ENCODE measurements at regions not wholly inside any gene's neighbourhood (a gene's known extent, or its start where the extent isn't known, plus 50 kb on each side); places are given as distances from the start of the nearest gene placed in this dataset.

DNA sequence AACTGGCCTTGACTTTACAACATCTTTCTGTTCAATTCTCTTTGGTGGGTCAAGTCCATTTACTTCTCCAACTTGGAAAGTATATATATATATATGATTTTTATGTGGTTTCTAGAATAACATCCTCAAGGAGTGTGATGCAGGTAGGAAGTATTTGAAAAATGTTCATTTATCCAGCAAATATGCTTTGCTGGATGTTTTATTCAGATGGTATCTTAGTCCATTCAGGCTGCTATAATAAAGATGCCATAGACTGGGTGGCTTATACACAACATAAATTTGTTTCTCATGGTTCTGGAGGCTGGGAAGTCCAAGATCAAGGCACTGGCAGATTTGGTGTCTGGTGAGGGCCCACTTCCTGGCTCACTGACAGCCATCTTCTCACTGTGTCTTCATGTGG, 168.7 kb upstream of the RASGRP1 start:
- Mint-ChIP-seq H3K36me3 (peaks cover 4% of the 10 kb centered on the region), H3K27ac (no peak overlapping the region), H3K27me3 (no peaks in the 10 kb centered on the region), H3K4me1 (peaks cover under 1 to 14% (median 4%) of the 10 kb centered on the region in 4 donors), H3K9me3 (peaks cover 0 to 7% (median 4%) of the 10 kb centered on the region in 7 donors), H3K4me3 (no peak overlapping the region)
- H3K36me3 ChIP-seq (ENCODE audit: control insufficient read depth, insufficient read depth, low read length), result peaks cover 11% of the 10 kb centered on the region
- no peak overlapping the region for H3K27ac ChIP-seq (ENCODE audit: insufficient read depth, low read length, poor library complexity, severe bottlenecking)
- DNase-seq (no peak), ATAC-seq (ENCODE audit: low read depth in 2 of 2) (no peak)
- no peaks in the 10 kb centered on the region for H3K4me1 ChIP-seq (ENCODE audit: control insufficient read depth, insufficient read depth, low read length, poor library complexity, severe bottlenecking)
- H3K4me3 ChIP-seq (ENCODE audit: low read depth, low read length), result no peak overlapping the region
- H3K9me3 ChIP-seq (ENCODE audit: control insufficient read depth in 2 of 2, low read length in 2 of 2), result no peaks in the 10 kb centered on the region
- no peaks in the 10 kb centered on the region for H3K27me3 ChIP-seq (ENCODE audit: control insufficient read depth, insufficient read depth, low read length)

DNA sequence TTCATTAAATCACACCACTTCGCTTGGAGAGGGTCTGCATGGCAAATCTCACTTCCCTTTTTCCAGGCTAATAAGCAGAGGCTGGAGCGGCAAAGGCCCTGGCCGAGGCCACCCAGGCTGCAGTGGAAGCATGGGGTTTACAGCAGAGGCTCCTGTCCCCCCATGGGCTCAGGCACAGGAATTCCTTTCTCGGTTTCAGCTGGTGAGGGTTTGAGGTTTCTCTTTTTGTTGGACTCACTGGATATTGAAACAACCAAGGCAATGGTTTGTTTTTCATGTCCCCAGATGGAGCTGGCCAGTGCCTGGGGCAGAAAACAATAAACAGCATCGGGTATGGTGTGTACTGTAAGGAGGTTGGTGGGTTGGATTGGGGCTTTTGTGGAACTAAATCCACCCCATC, 175.6 kb upstream of the RASGRP1 start:
- DNase-seq (no peak), ATAC-seq (ENCODE audit: low read depth in 2 of 2) (no peak)
- H3K27me3 ChIP-seq (ENCODE audit: control insufficient read depth, insufficient read depth, low read length), result no peaks in the 10 kb centered on the region
- Mint-ChIP-seq H3K9me3 (no peaks in the 10 kb centered on the region), H3K4me3 (no peak overlapping the region), H3K36me3 (no peaks in the 10 kb centered on the region), H3K4me1 (peaks cover 0 to 12% (median 4%) of the 10 kb centered on the region in 4 donors), H3K27ac (no peak overlapping the region), H3K27me3 (peaks cover 4% of the 10 kb centered on the region)
- H3K9me3 ChIP-seq (ENCODE audit: control insufficient read depth in 2 of 2, low read length in 2 of 2), result no peaks in the 10 kb centered on the region
- no peak overlapping the region for H3K4me3 ChIP-seq (ENCODE audit: low read depth, low read length)
- no peaks in the 10 kb centered on the region for H3K4me1 ChIP-seq (ENCODE audit: control insufficient read depth, insufficient read depth, low read length, poor library complexity, severe bottlenecking)
- H3K27ac ChIP-seq (ENCODE audit: insufficient read depth, low read length, poor library complexity, severe bottlenecking), result no peak overlapping the region
- peaks cover 2% of the 10 kb centered on the region for H3K36me3 ChIP-seq (ENCODE audit: control insufficient read depth, insufficient read depth, low read length)

DNA sequence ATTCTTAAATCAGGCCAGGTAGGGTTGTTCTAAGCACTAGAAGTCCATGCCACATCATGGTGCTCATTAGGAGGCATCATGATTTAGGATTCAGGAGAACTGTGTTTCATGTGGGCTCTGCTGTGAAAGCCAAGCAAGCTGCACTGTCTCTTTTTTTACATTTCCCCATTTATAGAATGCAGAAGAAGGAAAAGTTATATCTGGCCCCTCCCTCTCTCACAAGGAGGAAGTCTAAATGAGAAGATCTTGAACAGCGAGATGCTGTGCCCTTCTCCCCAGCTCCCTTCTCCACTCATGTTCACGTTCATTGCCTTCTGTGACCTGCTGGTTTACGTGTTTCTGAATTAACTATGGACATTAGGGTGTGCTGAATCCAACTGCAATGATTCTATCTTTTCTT, 178.5 kb upstream of the RASGRP1 start:
- H3K27ac Mint-ChIP-seq, result peak overlapping the region in 1 of 3 donors; percentile 41
- H3K27me3 ChIP-seq (ENCODE audit: control insufficient read depth, insufficient read depth, low read length), result no peaks in the 10 kb centered on the region
- no peaks in the 10 kb centered on the region for H3K9me3 Mint-ChIP-seq
- peaks cover 4% of the 10 kb centered on the region for H3K36me3 ChIP-seq (ENCODE audit: control insufficient read depth, insufficient read depth, low read length)
- H3K36me3 Mint-ChIP-seq, result no peaks in the 10 kb centered on the region
- no peak overlapping the region for H3K4me3 ChIP-seq (ENCODE audit: low read depth, low read length)
- H3K27ac ChIP-seq (ENCODE audit: insufficient read depth, low read length, poor library complexity, severe bottlenecking), result no peak overlapping the region
- DNase-seq (no peak), ATAC-seq (ENCODE audit: low read depth in 2 of 2) (no peak)
- H3K4me3 Mint-ChIP-seq, result no peak overlapping the region
- peaks cover 4% of the 10 kb centered on the region for H3K27me3 Mint-ChIP-seq
- no peaks in the 10 kb centered on the region for H3K4me1 ChIP-seq (ENCODE audit: control insufficient read depth, insufficient read depth, low read length, poor library complexity, severe bottlenecking)
- H3K9me3 ChIP-seq (ENCODE audit: control insufficient read depth in 2 of 2, low read length in 2 of 2), result no peaks in the 10 kb centered on the region
- H3K4me1 Mint-ChIP-seq, result peaks cover 0 to 17% (median 4%) of the 10 kb centered on the region in 4 donors

DNA sequence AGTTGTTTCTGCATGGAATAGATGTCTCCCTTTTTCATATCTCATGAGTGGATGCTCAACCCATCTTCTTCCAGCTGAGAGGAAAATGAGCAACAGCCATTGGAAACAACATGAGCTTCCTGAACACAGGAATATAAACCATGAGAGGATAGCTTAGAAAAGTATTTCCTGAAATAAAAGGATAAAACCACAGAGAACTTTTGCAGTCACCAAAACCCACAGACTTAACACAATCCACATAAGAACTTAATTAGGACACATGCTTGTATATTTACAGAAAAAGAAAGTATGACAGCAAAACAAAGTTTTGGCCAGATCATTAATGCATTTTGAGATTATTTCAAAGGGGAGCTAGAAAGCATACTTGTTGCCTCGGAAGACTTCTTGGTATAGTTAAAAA, 180.5 kb upstream of the RASGRP1 start:
- no peak for ATAC-seq (ENCODE audit: low read depth in 2 of 2)
- Mint-ChIP-seq H3K4me1 (peaks cover 0 to 13% (median 4%) of the 10 kb centered on the region in 4 donors), H3K36me3 (no peaks in the 10 kb centered on the region), H3K4me3 (no peak overlapping the region), H3K27me3 (peaks cover 4% of the 10 kb centered on the region), H3K27ac (no peak overlapping the region), H3K9me3 (peaks cover 0 to 2% (median 0%) of the 10 kb centered on the region in 7 donors)
- H3K36me3 ChIP-seq (ENCODE audit: control insufficient read depth, insufficient read depth, low read length), result peaks cover 4% of the 10 kb centered on the region
- H3K27ac ChIP-seq (ENCODE audit: insufficient read depth, low read length, poor library complexity, severe bottlenecking), result no peak overlapping the region
- no peaks in the 10 kb centered on the region for H3K9me3 ChIP-seq (ENCODE audit: control insufficient read depth in 2 of 2, low read length in 2 of 2)
- DNase-seq, result no peak
- no peaks in the 10 kb centered on the region for H3K27me3 ChIP-seq (ENCODE audit: control insufficient read depth, insufficient read depth, low read length)
- H3K4me3 ChIP-seq (ENCODE audit: low read depth, low read length), result no peak overlapping the region
- no peaks in the 10 kb centered on the region for H3K4me1 ChIP-seq (ENCODE audit: control insufficient read depth, insufficient read depth, low read length, poor library complexity, severe bottlenecking)

DNA sequence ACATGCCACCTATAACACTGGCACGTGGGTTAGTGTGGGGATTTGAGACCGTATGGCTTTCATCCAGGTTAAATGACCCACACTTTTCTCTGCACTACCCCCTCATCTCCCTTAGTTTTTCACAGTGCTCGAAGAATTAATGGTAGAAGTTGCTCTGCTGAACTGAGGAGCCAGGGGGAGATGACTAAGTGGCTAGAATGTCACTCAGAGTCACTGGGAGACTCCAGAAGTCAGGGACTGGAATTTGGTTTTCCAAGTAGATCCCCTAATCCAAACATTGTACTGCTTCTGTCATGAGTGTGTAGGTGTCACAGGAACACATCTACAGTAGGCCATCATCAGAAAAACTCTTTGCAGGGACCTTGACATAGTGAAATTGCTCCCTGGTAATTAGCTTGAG, 181.0 kb upstream of the RASGRP1 start:
- Mint-ChIP-seq H3K9me3 (peaks cover 0 to 2% (median 0%) of the 10 kb centered on the region in 7 donors), H3K4me3 (no peak overlapping the region), H3K27ac (no peak overlapping the region)

DNA sequence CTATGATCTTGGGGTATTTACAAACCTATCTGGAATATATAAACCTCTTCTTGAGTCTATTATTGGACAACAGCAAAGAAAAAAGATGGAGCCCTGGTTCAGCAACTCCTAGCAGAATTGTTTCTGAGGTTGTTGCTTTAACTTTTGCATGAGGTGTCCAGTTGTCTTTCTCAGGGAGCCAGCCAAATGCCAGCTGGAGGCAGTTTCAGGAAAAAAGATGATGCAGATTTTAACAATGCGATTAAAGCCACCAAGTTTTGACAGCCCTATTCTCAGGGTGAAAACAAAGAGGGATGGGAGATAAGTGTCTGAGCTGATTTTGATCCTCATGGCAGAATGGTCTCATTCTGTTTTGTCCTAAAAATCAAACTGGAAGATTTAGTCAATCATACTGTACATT, 181.6 kb upstream of the RASGRP1 start:
- Mint-ChIP-seq H3K4me3 (no peak overlapping the region), H3K36me3 (peaks cover 4% of the 10 kb centered on the region), H3K27ac (no peak overlapping the region), H3K9me3 (peaks cover 0 to 2% (median 0%) of the 10 kb centered on the region in 7 donors), H3K4me1 (peaks cover 0 to 13% (median 6%) of the 10 kb centered on the region in 4 donors), H3K27me3 (peaks cover 4% of the 10 kb centered on the region)
- H3K27ac ChIP-seq (ENCODE audit: insufficient read depth, low read length, poor library complexity, severe bottlenecking), result no peak overlapping the region
- no peak for ATAC-seq (ENCODE audit: low read depth in 2 of 2)
- no peaks in the 10 kb centered on the region for H3K4me1 ChIP-seq (ENCODE audit: control insufficient read depth, insufficient read depth, low read length, poor library complexity, severe bottlenecking)
- no peak overlapping the region for H3K4me3 ChIP-seq (ENCODE audit: low read depth, low read length)
- peaks cover 4% of the 10 kb centered on the region for H3K36me3 ChIP-seq (ENCODE audit: control insufficient read depth, insufficient read depth, low read length)
- H3K9me3 ChIP-seq (ENCODE audit: control insufficient read depth in 2 of 2, low read length in 2 of 2), result no peaks in the 10 kb centered on the region
- no peak for DNase-seq
- no peaks in the 10 kb centered on the region for H3K27me3 ChIP-seq (ENCODE audit: control insufficient read depth, insufficient read depth, low read length)

More for the DNA sequence above, 181.0 kb upstream of the RASGRP1 start:
- Mint-ChIP-seq H3K4me1 (peaks cover 0 to 13% (median 4%) of the 10 kb centered on the region in 4 donors), H3K27me3 (peaks cover 4% of the 10 kb centered on the region), H3K36me3 (no peaks in the 10 kb centered on the region)
- Histone ChIP-seq H3K4me3 (ENCODE audit: low read depth, low read length) (no peak overlapping the region), H3K9me3 (ENCODE audit: control insufficient read depth in 2 of 2, low read length in 2 of 2) (no peaks in the 10 kb centered on the region), H3K4me1 (ENCODE audit: control insufficient read depth, insufficient read depth, low read length, poor library complexity, severe bottlenecking) (no peaks in the 10 kb centered on the region), H3K27me3 (ENCODE audit: control insufficient read depth, insufficient read depth, low read length) (no peaks in the 10 kb centered on the region), H3K27ac (ENCODE audit: insufficient read depth, low read length, poor library complexity, severe bottlenecking) (no peak overlapping the region), H3K36me3 (ENCODE audit: control insufficient read depth, insufficient read depth, low read length) (peaks cover 4% of the 10 kb centered on the region)
- DNase-seq (no peak), ATAC-seq (ENCODE audit: low read depth in 2 of 2) (no peak)

DNA sequence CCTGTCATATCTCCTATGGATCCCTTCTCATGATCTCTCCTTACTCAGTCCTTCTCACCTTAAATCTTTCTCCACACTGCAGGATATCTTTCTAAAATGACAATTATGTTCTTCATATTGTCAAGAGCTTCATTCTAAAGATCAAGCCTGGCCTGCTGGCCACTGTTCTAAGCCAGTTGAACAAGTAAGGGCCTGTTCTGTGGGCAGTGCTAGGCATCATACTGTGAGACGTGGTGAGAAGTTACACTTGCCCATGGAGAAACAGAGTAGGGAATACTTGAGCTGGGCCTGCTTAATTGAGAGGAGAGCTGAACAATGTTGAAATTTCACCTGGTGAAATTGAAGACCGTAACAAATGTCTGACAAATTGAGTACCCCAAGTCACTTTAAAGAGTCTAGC, 184.1 kb upstream of the RASGRP1 start:
- no peaks in the 10 kb centered on the region for H3K9me3 ChIP-seq (ENCODE audit: control insufficient read depth in 2 of 2, low read length in 2 of 2)
- Mint-ChIP-seq H3K9me3 (peaks cover 0 to 2% (median 0%) of the 10 kb centered on the region in 7 donors), H3K36me3 (peaks cover 4% of the 10 kb centered on the region), H3K27ac (no peak overlapping the region), H3K4me3 (no peak overlapping the region), H3K27me3 (no peaks in the 10 kb centered on the region), H3K4me1 (peaks cover 0 to 13% (median 6%) of the 10 kb centered on the region in 4 donors)
- H3K27ac ChIP-seq (ENCODE audit: insufficient read depth, low read length, poor library complexity, severe bottlenecking), result no peak overlapping the region
- H3K27me3 ChIP-seq (ENCODE audit: control insufficient read depth, insufficient read depth, low read length), result no peaks in the 10 kb centered on the region
- H3K4me1 ChIP-seq (ENCODE audit: control insufficient read depth, insufficient read depth, low read length, poor library complexity, severe bottlenecking), result no peaks in the 10 kb centered on the region
- ATAC-seq (ENCODE audit: low read depth in 2 of 2) (no peak), DNase-seq (no peak)
- H3K4me3 ChIP-seq (ENCODE audit: low read depth, low read length), result no peak overlapping the region
- peaks cover 8% of the 10 kb centered on the region for H3K36me3 ChIP-seq (ENCODE audit: control insufficient read depth, insufficient read depth, low read length)

DNA sequence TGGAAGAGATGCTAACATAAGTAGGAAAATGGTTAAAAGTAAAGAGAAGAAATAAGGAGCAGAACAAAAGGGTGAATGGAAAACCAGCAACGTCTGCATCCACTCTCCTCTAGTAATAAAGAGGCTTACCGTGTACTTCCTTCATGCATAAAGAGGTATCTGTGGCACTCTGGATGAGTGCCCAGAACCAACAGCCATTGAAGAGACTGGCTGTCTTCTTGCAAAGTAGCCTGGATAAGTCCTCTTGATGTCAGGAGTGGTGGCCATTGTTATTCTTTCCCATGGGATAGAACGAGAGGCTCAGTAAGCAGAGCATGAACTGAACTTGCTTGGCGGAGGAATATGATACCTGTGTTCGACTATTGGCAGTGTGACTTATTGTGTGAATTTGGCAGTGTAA, 186.2 kb upstream of the RASGRP1 start:
- Mint-ChIP-seq H3K36me3 (peaks cover 4% of the 10 kb centered on the region), H3K27me3 (no peaks in the 10 kb centered on the region), H3K4me3 (no peak overlapping the region), H3K4me1 (peaks cover 0 to 8% (median 3%) of the 10 kb centered on the region in 4 donors), H3K27ac (no peak overlapping the region), H3K9me3 (peaks cover 0 to 5% (median 0%) of the 10 kb centered on the region in 7 donors)
- no peak overlapping the region for H3K27ac ChIP-seq (ENCODE audit: insufficient read depth, low read length, poor library complexity, severe bottlenecking)
- H3K4me1 ChIP-seq (ENCODE audit: control insufficient read depth, insufficient read depth, low read length, poor library complexity, severe bottlenecking), result no peaks in the 10 kb centered on the region
- ATAC-seq (ENCODE audit: low read depth in 2 of 2) (no peak), DNase-seq (no peak)
- H3K36me3 ChIP-seq (ENCODE audit: control insufficient read depth, insufficient read depth, low read length), result peaks cover 5% of the 10 kb centered on the region
- no peak overlapping the region for H3K4me3 ChIP-seq (ENCODE audit: low read depth, low read length)
- no peaks in the 10 kb centered on the region for H3K27me3 ChIP-seq (ENCODE audit: control insufficient read depth, insufficient read depth, low read length)
- H3K9me3 ChIP-seq (ENCODE audit: control insufficient read depth in 2 of 2, low read length in 2 of 2), result no peaks in the 10 kb centered on the region
